Smooth muscle cell (in vitro differentiated cells): ENCODE measurements at regions not wholly inside any gene's neighbourhood (a gene's known extent, or its start where the extent isn't known, plus 50 kb on each side); places are given as distances from the start of the nearest gene placed in this dataset.

Source experiments
- DNase-seq: peaks from one replicate; lab custom pipeline; 2025; ENCODE audit not compliant: unreplicated experiment; lab: John Stamatoyannopoulos, UW
- H2AFZ ChIP-seq: fragments of 200-600 bp; sonication (generic); 2 replicates; pipeline ENCODE4 v1.6.0; 2016; ENCODE audit warnings: antibody characterized with exemption, low read depth, mild to moderate bottlenecking
- H3F3A ChIP-seq: fragments of 200-600 bp; sonication (generic); 2 replicates; pipeline ENCODE4 v1.6.0; 2017; ENCODE audit warnings: antibody characterized with exemption, low read depth
- H3K27ac ChIP-seq: fragments of 200-600 bp; sonication (generic); 2 replicates; pipeline ENCODE4 v1.5.1; 2016; ENCODE audit warnings: low read depth, mild to moderate bottlenecking
- H3K27me3 ChIP-seq: fragments of 200-600 bp; sonication (generic); 2 replicates; pipeline ENCODE4 v1.6.1; 2016; ENCODE audit warnings: low read depth, mild to moderate bottlenecking
- H3K36me3 ChIP-seq: fragments of 200-600 bp; sonication (generic); 2 replicates; pipeline ENCODE4 v1.5.1; 2016; ENCODE audit warnings: low read depth
- H3K4me1 ChIP-seq: fragments of 200-600 bp; sonication (generic); 2 replicates; pipeline ENCODE4 v1.5.1; 2016; ENCODE audit warnings: low read depth
- H3K4me2 ChIP-seq: fragments of 200-600 bp; sonication (generic); 2 replicates; pipeline ENCODE4 v1.6.0; 2016; ENCODE audit warnings: mild to moderate bottlenecking
- H3K4me3 ChIP-seq: fragments of 200-600 bp; sonication (generic); 2 replicates; pipeline ENCODE4 v1.5.1; 2016; ENCODE audit warnings: mild to moderate bottlenecking
- H3K79me2 ChIP-seq: fragments of 200-600 bp; sonication (generic); 2 replicates; pipeline ENCODE4 v1.6.0; 2016; ENCODE audit warnings: low read depth, mild to moderate bottlenecking
- H3K9ac ChIP-seq: fragments of 200-600 bp; sonication (generic); 2 replicates; pipeline ENCODE4 v1.6.0; 2016; ENCODE audit warnings: low read depth
- H3K9me3 ChIP-seq: fragments of 200-600 bp; sonication (generic); replicated peaks from 2 replicates; pipeline ENCODE4 v1.5.1; 2016; ENCODE audit warnings: low read depth
- H4K20me1 ChIP-seq: fragments of 200-600 bp; sonication (generic); 2 replicates; pipeline ENCODE4 v1.6.0; 2016; ENCODE audit warnings: low read depth
- WGBS: methylation state at CpG from one replicate; pipeline ENCODE4 v1.1.7; 2016; ENCODE audit warnings: low lambda C conversion rate; 5-methylcytosine and 5-hydroxymethylcytosine counted together
- TF ChIP-seq, protein P1 (sequence below): fragments of 200-600 bp; sonication (generic); IDR thresholded peaks from 2 replicates; pipeline ENCODE4 v1.5.1; 2017; ENCODE audit warnings: borderline replicate concordance, mild to moderate bottlenecking, antibody characterized with exemption; ENCODE audit not compliant: insufficient read depth, poor library complexity, severe bottlenecking

DNA sequence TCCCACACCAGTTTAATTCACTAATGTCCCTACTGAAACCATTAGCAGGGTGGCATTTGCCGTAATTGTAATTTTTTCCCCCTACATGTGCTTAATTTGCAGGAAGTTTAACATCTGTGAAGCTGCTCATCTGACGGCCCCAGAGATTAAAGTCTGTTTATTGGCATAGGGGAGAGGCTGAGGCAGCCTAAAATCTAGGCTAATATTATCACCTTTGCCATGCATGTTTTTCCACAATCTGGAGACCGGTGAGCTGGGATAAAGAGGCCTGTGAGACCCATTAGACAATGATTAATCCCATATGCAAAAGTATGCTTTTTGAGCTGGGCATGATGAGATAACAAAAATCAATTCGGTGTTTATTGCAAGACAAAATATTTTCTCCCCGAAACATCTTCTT is 561.2 kb upstream of the ALCAM start:
- Histone ChIP-seq H3K4me2 (no peak overlapping the region), H3F3A (no peaks in the 10 kb centered on the region), H3K9me3 (no peaks in the 10 kb centered on the region), H2AFZ (no peak overlapping the region), H3K9ac (no peak overlapping the region), H3K4me1 (no peaks in the 10 kb centered on the region), H3K27me3 (no peaks in the 10 kb centered on the region), H3K27ac (no peak overlapping the region), H4K20me1 (no peaks in the 10 kb centered on the region), H3K79me2 (no peaks in the 10 kb centered on the region), H3K4me3 (no peak overlapping the region), H3K36me3 (no peaks in the 10 kb centered on the region)
- no peak for DNase-seq
- TF ChIP-seq, protein P1, sequence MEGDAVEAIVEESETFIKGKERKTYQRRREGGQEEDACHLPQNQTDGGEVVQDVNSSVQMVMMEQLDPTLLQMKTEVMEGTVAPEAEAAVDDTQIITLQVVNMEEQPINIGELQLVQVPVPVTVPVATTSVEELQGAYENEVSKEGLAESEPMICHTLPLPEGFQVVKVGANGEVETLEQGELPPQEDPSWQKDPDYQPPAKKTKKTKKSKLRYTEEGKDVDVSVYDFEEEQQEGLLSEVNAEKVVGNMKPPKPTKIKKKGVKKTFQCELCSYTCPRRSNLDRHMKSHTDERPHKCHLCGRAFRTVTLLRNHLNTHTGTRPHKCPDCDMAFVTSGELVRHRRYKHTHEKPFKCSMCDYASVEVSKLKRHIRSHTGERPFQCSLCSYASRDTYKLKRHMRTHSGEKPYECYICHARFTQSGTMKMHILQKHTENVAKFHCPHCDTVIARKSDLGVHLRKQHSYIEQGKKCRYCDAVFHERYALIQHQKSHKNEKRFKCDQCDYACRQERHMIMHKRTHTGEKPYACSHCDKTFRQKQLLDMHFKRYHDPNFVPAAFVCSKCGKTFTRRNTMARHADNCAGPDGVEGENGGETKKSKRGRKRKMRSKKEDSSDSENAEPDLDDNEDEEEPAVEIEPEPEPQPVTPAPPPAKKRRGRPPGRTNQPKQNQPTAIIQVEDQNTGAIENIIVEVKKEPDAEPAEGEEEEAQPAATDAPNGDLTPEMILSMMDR, result no peak
- WGBS, result 76% methylated on average over 5 of the region's 5 CpGs

DNA sequence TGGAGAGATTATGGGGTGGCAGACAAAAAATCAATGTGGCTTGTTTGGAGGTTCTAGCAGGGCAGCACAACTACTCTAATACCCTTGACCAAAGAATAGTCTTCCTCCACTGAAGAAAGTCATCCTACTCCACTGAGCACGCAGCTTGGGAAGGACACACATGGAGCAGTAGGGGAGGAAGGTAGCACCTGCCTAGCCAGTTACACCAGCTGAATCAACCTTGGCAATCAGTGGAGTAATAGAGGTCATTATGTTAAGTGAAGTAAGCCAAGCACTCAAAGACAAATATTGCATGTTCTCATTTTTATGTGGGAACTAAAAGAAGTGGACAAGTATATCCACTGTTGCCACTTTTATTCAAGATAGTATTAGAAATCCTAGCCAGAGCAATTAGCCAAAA is 555.8 kb upstream of the ALCAM start:
- TF ChIP-seq, protein P1, result no peak
- H3K4me2 ChIP-seq, result no peak overlapping the region
- no peaks in the 10 kb centered on the region for H3F3A ChIP-seq
- no peaks in the 10 kb centered on the region for H3K36me3 ChIP-seq
- H3K4me1 ChIP-seq, result no peaks in the 10 kb centered on the region
- DNase-seq, result no peak
- H3K9me3 ChIP-seq, result no peaks in the 10 kb centered on the region
- no peaks in the 10 kb centered on the region for H3K27me3 ChIP-seq
- 76% methylated on average over 1 of the region's 1 CpG for WGBS
- no peak overlapping the region for H2AFZ ChIP-seq
- no peak overlapping the region for H3K27ac ChIP-seq
- H4K20me1 ChIP-seq, result no peaks in the 10 kb centered on the region
- H3K79me2 ChIP-seq, result no peaks in the 10 kb centered on the region
- H3K9ac ChIP-seq, result no peak overlapping the region
- H3K4me3 ChIP-seq, result no peak overlapping the region

DNA sequence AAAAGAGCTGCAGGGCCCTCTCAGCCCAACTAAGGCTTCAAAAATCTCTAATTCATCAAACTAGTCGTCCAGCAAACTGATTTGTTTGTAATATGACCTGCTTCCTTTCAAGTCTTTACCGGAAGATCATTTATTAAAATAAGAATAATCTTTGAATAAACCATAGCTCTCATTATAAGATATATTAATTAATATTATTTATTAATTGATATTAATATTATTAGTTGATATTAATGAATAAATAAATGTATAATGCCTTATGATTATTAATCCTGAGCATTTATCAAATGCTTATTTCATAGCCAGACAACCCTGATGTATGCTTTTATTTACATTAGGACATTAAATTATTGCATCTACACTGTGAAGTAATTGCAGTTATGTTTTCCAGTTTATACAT is 550.7 kb upstream of the ALCAM start:
- no peak overlapping the region for H2AFZ ChIP-seq
- no peaks in the 10 kb centered on the region for H3K27me3 ChIP-seq
- DNase-seq, result no peak
- no peaks in the 10 kb centered on the region for H3K79me2 ChIP-seq
- H3K4me2 ChIP-seq, result no peak overlapping the region
- no peaks in the 10 kb centered on the region for H3K4me1 ChIP-seq
- H3K36me3 ChIP-seq, result no peaks in the 10 kb centered on the region
- no peak overlapping the region for H3K4me3 ChIP-seq
- TF ChIP-seq, protein P1, result no peak
- WGBS, result 63% methylated on average over 2 of the region's 2 CpGs
- H3K9ac ChIP-seq, result no peak overlapping the region
- H4K20me1 ChIP-seq, result no peaks in the 10 kb centered on the region
- H3F3A ChIP-seq, result no peaks in the 10 kb centered on the region
- H3K27ac ChIP-seq, result no peak overlapping the region
- H3K9me3 ChIP-seq, result no peaks in the 10 kb centered on the region

DNA sequence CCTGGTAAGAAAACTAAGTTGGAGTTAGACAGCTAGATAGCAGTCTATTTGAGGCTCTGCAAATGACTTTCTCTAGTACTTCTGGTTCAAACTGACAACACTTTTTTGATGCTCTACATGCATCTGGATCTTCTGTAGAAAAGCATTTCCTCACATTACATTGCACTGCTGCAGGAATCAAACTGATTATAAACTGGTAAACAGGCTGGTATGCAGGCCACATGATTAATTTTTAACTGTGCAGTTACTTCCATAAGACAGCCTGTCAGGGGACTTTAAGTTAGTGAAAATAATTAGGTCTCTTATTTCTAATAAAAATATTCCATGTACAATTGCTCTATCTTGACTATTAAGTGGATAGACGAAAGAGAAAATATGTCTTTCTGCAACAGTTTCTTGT is 550.0 kb upstream of the ALCAM start:
- Histone ChIP-seq H3F3A (no peaks in the 10 kb centered on the region), H3K27ac (no peak overlapping the region), H2AFZ (no peak overlapping the region), H3K4me3 (no peak overlapping the region), H3K4me2 (no peak overlapping the region), H3K36me3 (no peaks in the 10 kb centered on the region), H3K79me2 (no peaks in the 10 kb centered on the region), H3K9me3 (no peaks in the 10 kb centered on the region), H3K4me1 (no peaks in the 10 kb centered on the region), H3K27me3 (no peaks in the 10 kb centered on the region), H3K9ac (no peak overlapping the region), H4K20me1 (no peaks in the 10 kb centered on the region)
- DNase-seq, result no peak
- WGBS, result 82% methylated on average over 1 of the region's 1 CpG
- TF ChIP-seq, protein P1, result no peak
